Kasumi-1 (cell line): ENCODE measurements at regions not wholly inside any gene's neighbourhood (a gene's known extent, or its start where the extent isn't known, plus 50 kb on each side); places are given as distances from the start of the nearest gene placed in this dataset.

Source experiments
- DNase-seq, 2 experiments: peaks; one replicate each; lab custom pipeline; 2025; lab: John Stamatoyannopoulos, UW

- DNase-seq = peak in 1 of 2 experiments; percentile 14
These were observed 677.6 kb upstream of the ID2 start for GRCh38 chr2:8004250-8004681.

GRCh38 chr2:8006181-8006580, 675.7 kb upstream of the ID2 start:
- no peak for DNase-seq

- no peak for DNase-seq
These were observed 675.2 kb upstream of the ID2 start for GRCh38 chr2:8006626-8007025.

- DNase-seq = no peak
These were observed 672.8 kb upstream of the ID2 start for GRCh38 chr2:8009010-8009597.

- DNase-seq = no peak
These were observed 665.8 kb upstream of the ID2 start for GRCh38 chr2:8015848-8016600.

GRCh38 chr2:8016688-8017087, 665.2 kb upstream of the ID2 start:
- DNase-seq = no peak

GRCh38 chr2:8018956-8019355, 662.9 kb upstream of the ID2 start:
- no peak for DNase-seq

- no peak for DNase-seq
These were observed 661.9 kb upstream of the ID2 start for GRCh38 chr2:8019934-8020333.

GRCh38 chr2:8021921-8022320, 659.9 kb upstream of the ID2 start:
- DNase-seq = no peak

- peak; percentile 89 to 93 for DNase-seq
These were observed 658.8 kb upstream of the ID2 start for GRCh38 chr2:8022908-8023640.

GRCh38 chr2:8024506-8024905, 657.4 kb upstream of the ID2 start:
- DNase-seq = no peak

GRCh38 chr2:8026381-8026780, 655.5 kb upstream of the ID2 start:
- DNase-seq = no peak

- no peak for DNase-seq
These were observed 654.5 kb upstream of the ID2 start for GRCh38 chr2:8027387-8027786.

- no peak for DNase-seq
These were observed 653.8 kb upstream of the ID2 start for GRCh38 chr2:8028036-8028435.

- DNase-seq = no peak
These were observed 653.4 kb upstream of the ID2 start for GRCh38 chr2:8028436-8028835.

- no peak for DNase-seq
These were observed 652.9 kb upstream of the ID2 start for GRCh38 chr2:8028981-8029380.

GRCh38 chr2:8030573-8031303, 651.1 kb upstream of the ID2 start:
- no peak for DNase-seq

GRCh38 chr2:8031370-8031769, 650.5 kb upstream of the ID2 start:
- DNase-seq = no peak

- DNase-seq = no peak
These were observed 648.2 kb upstream of the ID2 start for GRCh38 chr2:8033546-8034096.

- DNase-seq = no peak
These were observed 645.5 kb upstream of the ID2 start for GRCh38 chr2:8036366-8036765.

- no peak for DNase-seq
These were observed 642.1 kb upstream of the ID2 start for GRCh38 chr2:8039732-8040131.

- DNase-seq = no peak
These were observed 638.6 kb upstream of the ID2 start for GRCh38 chr2:8043295-8043694.
